HepG2 (cell line): ENCODE measurements at regions not wholly inside any gene's neighbourhood (a gene's known extent, or its start where the extent isn't known, plus 50 kb on each side); places are given as distances from the start of the nearest gene placed in this dataset.

Experiments used
- ATAC-seq: fragments of 200-7000 bp; cut with Tn5 transposase; 3 replicates; pipeline ENCODE4 v1.9.1; 2020; ENCODE audit warnings: mild to moderate bottlenecking, moderate library complexity
- BruUV-seq: library from RNA; stranded (reverse); fragments of 400-500 nt; replicated peaks from 2 replicates; lab custom pipeline; 2021; lab: Mats Ljungman, UMichigan
- CTCF ChIA-PET: fragments of 300-600 bp; formaldehyde crosslinking; extraction: SDS; loops from one replicate; lab custom pipeline; 2021; ENCODE audit warnings: low total read pairs, inconsistent platforms, low intra/inter-chr PET ratio; lab: Yijun Ruan, JAX
- POLR2A ChIA-PET: fragments of 350-600 bp; sonication (Branson Sonifier 250); formaldehyde crosslinking; loops from one replicate; lab custom pipeline; 2020; ENCODE audit warnings: antibody characterized with exemption, inconsistent platforms; lab: Yijun Ruan, JAX
- DNase-seq: peaks from one replicate; pipeline ENCODE4 v3.0.0-alpha.2; 2015; ENCODE audit warnings: low spot score
- FAIRE-seq: peaks from 3 replicates; lab custom pipeline; 2011; peaks lifted over from hg19 to GRCh38; lab: Jason Lieb, UNC
- H2AFZ ChIP-seq: one replicate; pipeline ENCODE4 v1.6.1; 2011; ENCODE audit warnings: low read length, inconsistent platforms
- H3K27ac ChIP-seq: fragments of 300-600 bp; 3 replicates; pipeline ENCODE4 v1.8.0; 2011; ENCODE audit warnings: mixed run types, mild to moderate bottlenecking, mixed read lengths, low read length, inconsistent platforms; ENCODE audit not compliant: insufficient read depth; ENCODE audit errors: extremely low read length
- H3K27me3 ChIP-seq, 2 experiments: fragments of 200-600 bp in 1 of 2; 2 replicates in 1 of 2; 3 replicates in 1 of 2; pipeline versions ENCODE4 v1.6.0 to v1.8.0; 2011; ENCODE audit warnings: low read length in 2 of 2, mild to moderate bottlenecking in 2 of 2, moderate library complexity in 2 of 2, inconsistent platforms in 1 of 2; ENCODE audit not compliant: insufficient read depth in 2 of 2, control insufficient read depth in 1 of 2
- H3K36me3 ChIP-seq, 2 experiments: fragments of 200-600 bp in 1 of 2; replicated peaks in 1 of 2; 2 replicates in 1 of 2; 3 replicates in 1 of 2; pipeline versions ENCODE4 v1.5.1 to v1.8.0; 2011; ENCODE audit warnings: low read length in 2 of 2, inconsistent platforms in 1 of 2; ENCODE audit not compliant: insufficient read depth in 2 of 2, control insufficient read depth in 1 of 2
- H3K4me1 ChIP-seq: 2 replicates; pipeline ENCODE4 v1.5.1; 2012; ENCODE audit warnings: low read length, inconsistent platforms; ENCODE audit not compliant: insufficient read depth
- H3K4me2 ChIP-seq: 2 replicates; pipeline ENCODE4 v1.6.0; 2011; ENCODE audit warnings: low read depth, low read length, inconsistent platforms
- H3K4me3 ChIP-seq, 3 experiments: fragments of 200-600 bp in 1 of 3; sonication (generic), shearing (Covaris generic) in 1 of 3; replicated peaks in 1 of 3; 2 replicates each; pipeline ENCODE4 v1.5.1; 2011 to 2016; ENCODE audit warnings: low read length in 3 of 3, inconsistent platforms in 2 of 3, low read depth in 2 of 3, mild to moderate bottlenecking in 2 of 3, control low read depth in 1 of 3, mixed read lengths in 1 of 3; ENCODE audit not compliant: insufficient read depth in 1 of 3
- H3K79me2 ChIP-seq: one replicate; pipeline ENCODE4 v1.6.1; 2011; ENCODE audit warnings: low read length, inconsistent platforms; ENCODE audit not compliant: insufficient read depth
- H3K9ac ChIP-seq: 2 replicates; pipeline ENCODE4 v1.6.0; 2011; ENCODE audit warnings: mild to moderate bottlenecking, low read depth, low read length, inconsistent platforms; ENCODE audit not compliant: insufficient read depth
- H3K9me3 ChIP-seq: 2 replicates; pipeline ENCODE4 v1.5.1; 2012; ENCODE audit warnings: mild to moderate bottlenecking, low read length
- H4K20me1 ChIP-seq: 2 replicates; pipeline ENCODE4 v1.6.0; 2011; ENCODE audit warnings: inconsistent platforms, mild to moderate bottlenecking, low read length, moderate library complexity; ENCODE audit not compliant: insufficient read depth
- HHEX ChIP-seq: IDR thresholded peaks from 2 replicates; pipeline ENCODE4 v1.6.1; 2016; ENCODE audit warnings: control low read depth
- NKX3-1 ChIP-seq: sonication (generic); formaldehyde crosslinking; IDR thresholded peaks from 2 replicates; pipeline ENCODE4 v1.5.0; 2020; ENCODE audit warnings: missing genetic modification reagents
- REPIN1 ChIP-seq: sonication (generic); formaldehyde crosslinking; IDR thresholded peaks from 2 replicates; pipeline ENCODE4 v1.8.0; 2022; ENCODE audit warnings: missing genetic modification reagents, low read depth, mild to moderate bottlenecking, borderline replicate concordance
- SP2 ChIP-seq: sonication (generic); formaldehyde crosslinking; IDR thresholded peaks from 2 replicates; pipeline ENCODE4 v1.5.1; 2020; ENCODE audit warnings: mild to moderate bottlenecking, missing genetic modification reagents
- ZMYM3 ChIP-seq: sonication (generic); formaldehyde crosslinking; IDR thresholded peaks from 2 replicates; pipeline ENCODE4 v1.5.1; 2020; ENCODE audit warnings: mild to moderate bottlenecking, missing genetic modification reagents
- ZNF687 ChIP-seq: sonication (generic); formaldehyde crosslinking; IDR thresholded peaks from 2 replicates; pipeline ENCODE4 v1.5.1; 2020; ENCODE audit warnings: mild to moderate bottlenecking, missing genetic modification reagents, moderate library complexity
- ZNF713 ChIP-seq: sonication (generic); formaldehyde crosslinking; IDR thresholded peaks from 2 replicates; pipeline ENCODE4 v1.4.0; 2020; ENCODE audit warnings: mild to moderate bottlenecking, missing genetic modification reagents
- ZNF780A ChIP-seq: sonication (generic); formaldehyde crosslinking; IDR thresholded peaks from 2 replicates; pipeline ENCODE4 v1.8.0; 2022; ENCODE audit warnings: mild to moderate bottlenecking, missing genetic modification reagents, moderate library complexity
- WGBS: methylation state at CpG from one replicate; pipeline ENCODE4 v1.1.6; 2017; ENCODE audit warnings: low lambda C conversion rate; 5-methylcytosine and 5-hydroxymethylcytosine counted together
- in situ Hi-C: cut with HindIII; loops from 2 replicates; pipeline ENCODE4 v1.10.0; 2017; ENCODE audit warnings: low pct_unique_long_range_greater_than_20kb; ENCODE audit not compliant: extremely low pct_ligation_motif_present
- intact Hi-C: fragments of 100-400 bp; cut with micrococcal nuclease; formaldehyde crosslinking; loops from one replicate; pipeline ENCODE4 v1.10.0; 2022; ENCODE audit not compliant: unreplicated experiment
- TF ChIP-seq, protein P1 (sequence below): sonication (generic); formaldehyde crosslinking; IDR thresholded peaks from 2 replicates; pipeline ENCODE4 v1.4.0; 2020; ENCODE audit warnings: missing genetic modification reagents

DNA sequence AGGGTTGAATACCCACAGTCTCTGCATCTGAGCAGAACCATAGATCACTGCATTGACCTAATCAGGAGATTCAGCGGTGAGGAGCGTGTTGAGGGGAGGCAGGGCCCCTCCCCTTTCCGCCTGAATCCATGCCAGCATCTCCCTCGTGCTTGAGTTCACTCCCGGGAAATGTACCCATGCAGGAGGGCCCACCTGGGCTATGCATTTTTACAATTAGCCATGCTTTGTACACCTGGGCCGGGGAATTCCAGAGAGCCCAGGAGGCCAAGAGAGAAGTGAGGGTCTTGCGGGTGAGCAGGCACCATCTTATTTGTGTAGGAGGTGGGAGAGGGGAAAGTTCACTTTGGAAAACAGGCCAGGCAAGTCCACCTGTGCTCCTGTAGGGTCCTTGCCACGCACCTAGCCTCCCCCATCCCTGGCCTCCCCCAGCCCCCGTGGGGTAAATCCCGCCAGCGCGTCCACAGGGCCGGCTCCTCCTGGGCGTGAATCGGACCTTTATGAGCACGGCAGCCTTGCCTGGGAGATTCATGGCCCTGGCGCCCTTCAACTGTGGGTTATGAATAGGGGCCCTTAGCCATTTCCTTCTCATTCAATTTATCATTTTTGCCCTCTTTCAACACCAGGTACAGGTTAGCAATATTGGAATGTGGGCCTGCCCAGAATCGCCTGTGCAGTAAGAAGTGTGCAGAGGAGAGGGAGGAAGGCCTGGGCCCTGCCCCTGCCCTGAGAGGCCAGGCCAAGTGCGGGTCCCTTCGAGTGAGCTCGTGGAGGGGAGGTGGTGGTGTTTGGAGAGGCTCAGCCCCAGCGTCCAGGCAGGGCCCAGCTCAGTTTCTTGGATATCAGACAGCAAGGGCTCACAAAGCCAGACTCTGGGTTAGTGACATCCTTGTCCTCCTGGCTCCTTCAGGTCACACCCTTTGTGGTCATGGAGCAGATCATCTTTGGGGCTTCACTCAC, 84.4 kb upstream of the ACTRT2 start:
- H3K79me2 ChIP-seq = no peaks in the 10 kb centered on the region
- peaks cover 12 to 54% of the 10 kb centered on the region in 2 experiments for H3K27me3 ChIP-seq
- H3K4me3 ChIP-seq = no peak overlapping the region
- no peak overlapping the region for H2AFZ ChIP-seq
- H3K4me2 ChIP-seq = no peak overlapping the region
- no peak for FAIRE-seq
- H3K36me3 ChIP-seq = no peaks in the 10 kb centered on the region
- in situ Hi-C loops = no loop called here
- no peak for TF ChIP-seq HHEX (CRISPR knock-in tag)
- no peak for TF ChIP-seq ZNF780A (CRISPR knock-in tag)
- TF ChIP-seq NKX3-1 (CRISPR knock-in tag) = no peak
- no peak for TF ChIP-seq REPIN1 (CRISPR knock-in tag)
- TF ChIP-seq, protein P1, sequence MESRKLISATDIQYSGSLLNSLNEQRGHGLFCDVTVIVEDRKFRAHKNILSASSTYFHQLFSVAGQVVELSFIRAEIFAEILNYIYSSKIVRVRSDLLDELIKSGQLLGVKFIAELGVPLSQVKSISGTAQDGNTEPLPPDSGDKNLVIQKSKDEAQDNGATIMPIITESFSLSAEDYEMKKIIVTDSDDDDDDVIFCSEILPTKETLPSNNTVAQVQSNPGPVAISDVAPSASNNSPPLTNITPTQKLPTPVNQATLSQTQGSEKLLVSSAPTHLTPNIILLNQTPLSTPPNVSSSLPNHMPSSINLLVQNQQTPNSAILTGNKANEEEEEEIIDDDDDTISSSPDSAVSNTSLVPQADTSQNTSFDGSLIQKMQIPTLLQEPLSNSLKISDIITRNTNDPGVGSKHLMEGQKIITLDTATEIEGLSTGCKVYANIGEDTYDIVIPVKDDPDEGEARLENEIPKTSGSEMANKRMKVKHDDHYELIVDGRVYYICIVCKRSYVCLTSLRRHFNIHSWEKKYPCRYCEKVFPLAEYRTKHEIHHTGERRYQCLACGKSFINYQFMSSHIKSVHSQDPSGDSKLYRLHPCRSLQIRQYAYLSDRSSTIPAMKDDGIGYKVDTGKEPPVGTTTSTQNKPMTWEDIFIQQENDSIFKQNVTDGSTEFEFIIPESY (CRISPR knock-in tag) = no peak
- TF ChIP-seq ZNF713 (CRISPR knock-in tag) = no peak
- no peak for TF ChIP-seq ZMYM3 (CRISPR knock-in tag)
- TF ChIP-seq SP2 (CRISPR knock-in tag) = no peak
- TF ChIP-seq ZNF687 (CRISPR knock-in tag) = no peak
- TF ChIP-seq, all 625 proteins: peak for 0
- ATAC-seq = no peak
- WGBS = 36% methylated on average over 11 of the region's 22 CpGs
- POLR2A ChIA-PET = no interaction called here
- H3K27ac ChIP-seq = no peak overlapping the region
- BruUV-seq = no TSS peak
- CTCF ChIA-PET = no interaction called here
- H3K9ac ChIP-seq = no peak overlapping the region
- no peaks in the 10 kb centered on the region for H3K4me1 ChIP-seq
- H4K20me1 ChIP-seq = no peaks in the 10 kb centered on the region; the same call in 1 of the 2 replicates
- H3K9me3 ChIP-seq = no peaks in the 10 kb centered on the region
- no peak for DNase-seq
- intact Hi-C loops = no loop called here
